HG03571 (cell line): ENCODE measurements at regions not wholly inside any gene's neighbourhood (a gene's known extent, or its start where the extent isn't known, plus 50 kb on each side); places are given as distances from the start of the nearest gene placed in this dataset.
"Not testable (repeated sequence)": the region's sequence is repeated elsewhere in the genome, so short reads cannot be mapped to it uniquely, and the experiment has no call there.

Source experiments
- ATAC-seq: cut with Tn5 transposase; IDR thresholded peaks from one replicate; pipeline ENCODE4 v1.9.1; 2021; ENCODE audit not compliant: unreplicated experiment

GRCh38 chr21:7828260-7828659 is 2693.1 kb upstream of the TPTE start:
- ATAC-seq, result not testable (repeated sequence)

- ATAC-seq, result not testable (repeated sequence)
These were observed 2692.0 kb upstream of the TPTE start for GRCh38 chr21:7829411-7829810.

GRCh38 chr21:7837315-7837714 is 2684.1 kb upstream of the TPTE start:
- ATAC-seq, result not testable (repeated sequence)

GRCh38 chr21:7853426-7853825 is 2668.0 kb upstream of the TPTE start:
- ATAC-seq, result not testable (repeated sequence)

- not testable (repeated sequence) for ATAC-seq
These were observed 2667.5 kb upstream of the TPTE start for GRCh38 chr21:7853836-7854235.
